Mesendoderm (in vitro differentiated cells): ENCODE measurements at regions not wholly inside any gene's neighbourhood (a gene's known extent, or its start where the extent isn't known, plus 50 kb on each side); places are given as distances from the start of the nearest gene placed in this dataset.
"Not testable (repeated sequence)": the region's sequence is repeated elsewhere in the genome, so short reads cannot be mapped to it uniquely, and the experiment has no call there.

Source experiments
- DNase-seq: peaks from one replicate; pipeline ENCODE4 v3.0.0; 2013
- H2AK5ac ChIP-seq: 2 replicates; pipeline ENCODE4 v1.6.1; 2013; ENCODE audit warnings: low read length, inconsistent platforms
- H2BK120ac ChIP-seq: 2 replicates; pipeline ENCODE4 v1.6.1; 2013; ENCODE audit warnings: low read depth, mild to moderate bottlenecking, low read length, moderate library complexity, mixed read lengths
- H2BK15ac ChIP-seq: replicated peaks from 2 replicates; pipeline ENCODE4 v1.6.1; 2013; ENCODE audit warnings: low read depth, mild to moderate bottlenecking, moderate library complexity
- H2BK5ac ChIP-seq: 2 replicates; pipeline ENCODE4 v1.6.1; 2013; ENCODE audit warnings: low read length, inconsistent platforms
- H3K18ac ChIP-seq: 2 replicates; pipeline ENCODE4 v1.6.1; 2013; ENCODE audit warnings: mild to moderate bottlenecking, low read length, mixed read lengths
- H3K23ac ChIP-seq: one replicate; pipeline ENCODE4 v1.6.1; 2013; ENCODE audit warnings: low read length
- H3K27ac ChIP-seq: 2 replicates; pipeline ENCODE4 v1.5.1; 2013; ENCODE audit warnings: low read depth, mild to moderate bottlenecking, inconsistent platforms, low read length, moderate library complexity
- H3K27me3 ChIP-seq: 2 replicates; pipeline ENCODE4 v1.6.1; 2013; ENCODE audit warnings: low read length, control low read depth, mild to moderate bottlenecking, inconsistent platforms; ENCODE audit not compliant: insufficient read depth, poor library complexity
- H3K36me3 ChIP-seq: 2 replicates; pipeline ENCODE4 v1.6.1; 2013; ENCODE audit warnings: low read length, inconsistent platforms; ENCODE audit not compliant: control insufficient read depth, insufficient read depth
- H3K4ac ChIP-seq: one replicate; pipeline ENCODE4 v1.6.1; 2013; ENCODE audit warnings: low read depth, mild to moderate bottlenecking, low read length, moderate library complexity
- H3K4me1 ChIP-seq: 2 replicates; pipeline ENCODE4 v1.6.1; 2013; ENCODE audit warnings: low read depth, low read length, inconsistent platforms; ENCODE audit not compliant: control insufficient read depth
- H3K4me2 ChIP-seq: 2 replicates; pipeline ENCODE4 v1.6.1; 2013; ENCODE audit warnings: low read length
- H3K4me3 ChIP-seq: 2 replicates; pipeline ENCODE4 v1.5.1; 2013; ENCODE audit warnings: mild to moderate bottlenecking, low read length
- H3K56ac ChIP-seq: one replicate; pipeline ENCODE4 v1.6.1; 2013; ENCODE audit warnings: low read length
- H3K79me1 ChIP-seq: 2 replicates; pipeline ENCODE4 v1.6.1; 2013; ENCODE audit warnings: low read length, inconsistent platforms
- H3K79me2 ChIP-seq: 2 replicates; pipeline ENCODE4 v1.6.1; 2013; ENCODE audit warnings: mild to moderate bottlenecking, low read length; ENCODE audit not compliant: control insufficient read depth, insufficient read depth
- H3K9ac ChIP-seq: 2 replicates; pipeline ENCODE4 v1.6.1; 2013; ENCODE audit warnings: low read length, inconsistent platforms
- H4K5ac ChIP-seq: one replicate; pipeline ENCODE4 v1.6.1; 2013; ENCODE audit warnings: low read length
- H4K8ac ChIP-seq: one replicate; pipeline ENCODE4 v1.6.1; 2013; ENCODE audit warnings: low read depth, mild to moderate bottlenecking, control low read depth, low read length, moderate library complexity
- WGBS: extraction: QIAGEN DNeasy Blood & Tissue Kit; methylation state at CpG from one replicate; pipeline ENCODE4 v1.1.7; 2013; ENCODE audit warnings: low lambda C conversion rate, missing lambda C conversion rate; ENCODE audit not compliant: insufficient coverage; ENCODE audit errors: extremely low coverage; 5-methylcytosine and 5-hydroxymethylcytosine counted together

GRCh38 chr10:81594991-81595390 is 280.0 kb upstream of the NRG3 start:
- no CpG with 5 or more reads among the region's 1 CpG for WGBS
- no peak overlapping the region for H4K5ac ChIP-seq
- no peak for DNase-seq

GRCh38 chr10:81600185-81600584 is 274.8 kb upstream of the NRG3 start:
- H3K27ac ChIP-seq: no peak overlapping the region
- no peak overlapping the region for H2BK120ac ChIP-seq
- H3K36me3 ChIP-seq: no peaks in the 10 kb centered on the region
- no peaks in the 10 kb centered on the region for H3K79me1 ChIP-seq
- H3K9ac ChIP-seq: no peak overlapping the region
- H3K56ac ChIP-seq: no peak overlapping the region
- H4K8ac ChIP-seq: no peak overlapping the region
- no peak overlapping the region for H3K4me2 ChIP-seq
- no peak overlapping the region for H2BK5ac ChIP-seq
- H3K4me1 ChIP-seq: no peaks in the 10 kb centered on the region
- no peak overlapping the region for H3K18ac ChIP-seq
- H3K4me3 ChIP-seq: no peak overlapping the region
- no peak overlapping the region for H3K23ac ChIP-seq
- no peaks in the 10 kb centered on the region for H3K27me3 ChIP-seq
- no peak overlapping the region for H2AK5ac ChIP-seq
- no peak overlapping the region for H4K5ac ChIP-seq
- no peak for DNase-seq
- 100% methylated on average over 1 of the region's 2 CpGs for WGBS
- H3K79me2 ChIP-seq: no peaks in the 10 kb centered on the region
- H3K4ac ChIP-seq: no peak overlapping the region
- no peak overlapping the region for H2BK15ac ChIP-seq

More at GRCh38 chr10:81594991-81595390, 280.0 kb upstream of the NRG3 start:
- no peaks in the 10 kb centered on the region for H3K79me1 ChIP-seq
- no peak overlapping the region for H4K8ac ChIP-seq
- H3K36me3 ChIP-seq: no peaks in the 10 kb centered on the region
- no peaks in the 10 kb centered on the region for H3K4me1 ChIP-seq
- H3K18ac ChIP-seq: no peak overlapping the region
- no peak overlapping the region for H3K4me2 ChIP-seq
- no peak overlapping the region for H2BK15ac ChIP-seq
- H3K4me3 ChIP-seq: no peak overlapping the region
- H3K27ac ChIP-seq: no peak overlapping the region
- H3K9ac ChIP-seq: no peak overlapping the region
- H2BK120ac ChIP-seq: no peak overlapping the region
- no peaks in the 10 kb centered on the region for H3K79me2 ChIP-seq
- H2BK5ac ChIP-seq: no peak overlapping the region
- no peak overlapping the region for H3K23ac ChIP-seq
- H3K4ac ChIP-seq: no peak overlapping the region
- H2AK5ac ChIP-seq: no peak overlapping the region
- no peaks in the 10 kb centered on the region for H3K27me3 ChIP-seq
- no peak overlapping the region for H3K56ac ChIP-seq

GRCh38 chr10:81603106-81603620 is 271.8 kb upstream of the NRG3 start:
- Histone ChIP-seq H2AK5ac (no peak overlapping the region), H2BK5ac (no peak overlapping the region)
- WGBS: no CpG with 5 or more reads among the region's 4 CpGs

GRCh38 chr10:81644485-81644884 is 230.5 kb upstream of the NRG3 start:
- not testable (repeated sequence) for H3K79me1 ChIP-seq, H3K4me1 ChIP-seq, H3K27me3 ChIP-seq, H2AK5ac ChIP-seq, H2BK5ac ChIP-seq, H3K4me2 ChIP-seq, H3K27ac ChIP-seq, H3K36me3 ChIP-seq, H3K9ac ChIP-seq, H3K4ac ChIP-seq, H2BK120ac ChIP-seq, H2BK15ac ChIP-seq, H3K18ac ChIP-seq, H3K4me3 ChIP-seq, H3K79me2 ChIP-seq, H3K23ac ChIP-seq, H3K56ac ChIP-seq, H4K8ac ChIP-seq, DNase-seq, H4K5ac ChIP-seq
- no CpG with 5 or more reads among the region's 7 CpGs for WGBS

More at GRCh38 chr10:81603106-81603620, 271.8 kb upstream of the NRG3 start:
- Histone ChIP-seq H3K79me1 (no peaks in the 10 kb centered on the region), H3K27ac (no peak overlapping the region), H3K56ac (no peak overlapping the region), H3K4me1 (no peaks in the 10 kb centered on the region), H4K5ac (no peak overlapping the region), H3K27me3 (no peaks in the 10 kb centered on the region), H3K79me2 (no peaks in the 10 kb centered on the region), H3K36me3 (no peaks in the 10 kb centered on the region), H3K18ac (no peak overlapping the region), H2BK15ac (no peak overlapping the region), H4K8ac (no peak overlapping the region), H3K9ac (no peak overlapping the region), H3K4ac (no peak overlapping the region), H2BK120ac (no peak overlapping the region), H3K4me3 (no peak overlapping the region), H3K23ac (no peak overlapping the region), H3K4me2 (no peak overlapping the region)
- no peak for DNase-seq

GRCh38 chr10:81655986-81656385 is 219.0 kb upstream of the NRG3 start:
- no peaks in the 10 kb centered on the region for H3K4me1 ChIP-seq
- H2BK5ac ChIP-seq: no peak overlapping the region
- H3K18ac ChIP-seq: no peak overlapping the region
- H4K5ac ChIP-seq: no peak overlapping the region
- no peaks in the 10 kb centered on the region for H3K27me3 ChIP-seq
- H3K36me3 ChIP-seq: no peaks in the 10 kb centered on the region
- H2BK15ac ChIP-seq: no peak overlapping the region
- H2AK5ac ChIP-seq: no peak overlapping the region
- no peak overlapping the region for H3K4me2 ChIP-seq
- no peak overlapping the region for H3K23ac ChIP-seq
- no peaks in the 10 kb centered on the region for H3K79me1 ChIP-seq
- no peak overlapping the region for H3K56ac ChIP-seq
- WGBS: no CpG with 5 or more reads among the region's 4 CpGs
- H3K79me2 ChIP-seq: no peaks in the 10 kb centered on the region
- no peak overlapping the region for H4K8ac ChIP-seq
- H3K27ac ChIP-seq: no peak overlapping the region
- H2BK120ac ChIP-seq: no peak overlapping the region
- no peak overlapping the region for H3K4me3 ChIP-seq
- no peak overlapping the region for H3K9ac ChIP-seq
- H3K4ac ChIP-seq: no peak overlapping the region
- DNase-seq: no peak

- H3K4me1 ChIP-seq: no peaks in the 10 kb centered on the region
- no peak for DNase-seq
- no peaks in the 10 kb centered on the region for H3K27me3 ChIP-seq
- no peaks in the 10 kb centered on the region for H3K79me1 ChIP-seq
- H4K8ac ChIP-seq: no peak overlapping the region
- no peak overlapping the region for H3K23ac ChIP-seq
- H3K56ac ChIP-seq: no peak overlapping the region
- WGBS: no CpG with 5 or more reads among the region's 2 CpGs
- no peak overlapping the region for H3K4me2 ChIP-seq
- no peak overlapping the region for H2BK5ac ChIP-seq
- no peak overlapping the region for H3K9ac ChIP-seq
- no peak overlapping the region for H3K27ac ChIP-seq
- no peak overlapping the region for H3K18ac ChIP-seq
- no peak overlapping the region for H3K4ac ChIP-seq
- no peak overlapping the region for H2BK15ac ChIP-seq
- H3K36me3 ChIP-seq: no peaks in the 10 kb centered on the region
- no peak overlapping the region for H4K5ac ChIP-seq
- no peak overlapping the region for H3K4me3 ChIP-seq
- no peaks in the 10 kb centered on the region for H3K79me2 ChIP-seq
- no peak overlapping the region for H2AK5ac ChIP-seq
- no peak overlapping the region for H2BK120ac ChIP-seq
These were observed 212.2 kb upstream of the NRG3 start for GRCh38 chr10:81662837-81663236.
